ENCODE measurements at regions not wholly inside any gene's neighbourhood (a gene's known extent, or its start where the extent isn't known, plus 50 kb on each side); places are given as distances from the start of the nearest gene placed in this dataset.

DNA sequence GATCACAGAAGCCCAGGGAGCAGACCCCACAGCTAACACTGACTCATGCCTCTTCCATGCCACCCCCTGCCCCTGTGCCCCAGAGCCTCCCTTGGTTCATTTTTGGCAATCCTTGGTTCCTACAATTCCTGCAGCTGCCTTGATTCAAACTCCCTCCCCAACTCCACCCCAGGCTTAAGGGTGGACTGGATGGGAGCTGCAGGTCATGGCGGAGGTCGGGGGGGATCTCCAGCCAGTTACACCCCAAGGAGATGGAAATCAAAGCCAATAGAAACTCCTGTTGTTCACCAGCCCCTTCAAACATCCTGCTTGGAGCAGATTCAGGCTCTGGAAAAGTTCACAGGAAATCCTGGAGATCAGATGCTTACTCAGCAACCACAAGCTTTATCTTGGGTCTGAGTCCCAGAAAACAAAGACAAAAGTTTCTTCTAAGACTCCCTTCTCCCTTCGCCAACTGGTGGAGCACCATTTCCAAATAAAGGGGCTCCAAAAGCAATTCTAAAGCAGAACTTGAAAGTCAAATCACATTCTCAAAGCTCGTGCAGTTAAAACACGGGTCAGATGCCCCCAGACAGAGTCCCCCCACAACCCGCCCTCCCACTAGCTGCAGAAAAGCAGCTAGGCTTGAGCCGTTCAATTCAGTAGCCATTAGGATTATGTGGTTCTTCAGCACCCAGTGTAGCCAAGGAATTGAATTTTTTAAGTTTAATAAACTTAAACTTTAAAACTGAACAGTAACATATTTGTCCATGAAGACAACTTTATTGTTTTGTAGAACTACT is 149.5 kb downstream of the ANKRD60 start:
- peak in 1 of 2 donors; percentile 13 for DNase-seq (ENCODE audit: low spot score in 2 of 2)

DNA sequence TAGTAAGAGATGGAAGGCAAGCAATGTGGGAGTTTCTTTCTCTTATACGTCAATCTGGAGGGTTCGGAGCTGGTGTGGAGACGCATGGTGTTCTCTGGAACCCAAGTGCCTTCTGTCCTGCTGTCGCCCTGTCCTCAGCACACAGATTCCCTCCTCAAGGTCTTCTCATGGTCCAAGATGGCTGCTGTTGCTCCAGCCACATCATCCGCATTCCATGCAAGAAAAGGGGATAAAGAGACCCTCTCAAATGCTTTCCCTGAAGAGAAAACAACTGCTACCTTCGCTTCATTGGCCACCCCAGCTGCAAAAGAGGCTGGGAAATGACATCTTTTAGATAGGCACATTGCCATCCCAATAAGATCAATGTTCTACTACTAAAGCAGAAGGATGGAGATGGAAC is 151.2 kb downstream of the ANKRD60 start:
- Histone ChIP-seq H3K27me3 (no peaks in the 10 kb centered on the region), H3K4me1 (no peaks in the 10 kb centered on the region), H3K27ac (no peak overlapping the region), H3K4me3 (no peak overlapping the region), H3K36me3 (no peaks in the 10 kb centered on the region), H3K9me3 (no peaks in the 10 kb centered on the region)
- no peak for DNase-seq (ENCODE audit: low spot score in 2 of 2)
- TF ChIP-seq, protein P1, sequence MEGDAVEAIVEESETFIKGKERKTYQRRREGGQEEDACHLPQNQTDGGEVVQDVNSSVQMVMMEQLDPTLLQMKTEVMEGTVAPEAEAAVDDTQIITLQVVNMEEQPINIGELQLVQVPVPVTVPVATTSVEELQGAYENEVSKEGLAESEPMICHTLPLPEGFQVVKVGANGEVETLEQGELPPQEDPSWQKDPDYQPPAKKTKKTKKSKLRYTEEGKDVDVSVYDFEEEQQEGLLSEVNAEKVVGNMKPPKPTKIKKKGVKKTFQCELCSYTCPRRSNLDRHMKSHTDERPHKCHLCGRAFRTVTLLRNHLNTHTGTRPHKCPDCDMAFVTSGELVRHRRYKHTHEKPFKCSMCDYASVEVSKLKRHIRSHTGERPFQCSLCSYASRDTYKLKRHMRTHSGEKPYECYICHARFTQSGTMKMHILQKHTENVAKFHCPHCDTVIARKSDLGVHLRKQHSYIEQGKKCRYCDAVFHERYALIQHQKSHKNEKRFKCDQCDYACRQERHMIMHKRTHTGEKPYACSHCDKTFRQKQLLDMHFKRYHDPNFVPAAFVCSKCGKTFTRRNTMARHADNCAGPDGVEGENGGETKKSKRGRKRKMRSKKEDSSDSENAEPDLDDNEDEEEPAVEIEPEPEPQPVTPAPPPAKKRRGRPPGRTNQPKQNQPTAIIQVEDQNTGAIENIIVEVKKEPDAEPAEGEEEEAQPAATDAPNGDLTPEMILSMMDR (IDR thresholded peaks at IDR 0.05), result no peak
- no peak for TF ChIP-seq POLR2A (IDR thresholded peaks at IDR 0.05)
- TF ChIP-seq POLR2AphosphoS5 (IDR thresholded peaks at IDR 0.05), result no peak
- intact Hi-C loops (cut with DNase I; ENCODE audit: low total_unique reads), result no loop called here

More for the DNA sequence above, 149.5 kb downstream of the ANKRD60 start:
- TF ChIP-seq POLR2AphosphoS5 (IDR thresholded peaks at IDR 0.05) (no peak), POLR2A (IDR thresholded peaks at IDR 0.05) (no peak)
- TF ChIP-seq, protein P1 (IDR thresholded peaks at IDR 0.05), result no peak
- H3K27ac ChIP-seq, result peak overlapping the region in 1 of 2 donors; percentile 59
- H3K4me3 ChIP-seq, result no peak overlapping the region
- no peaks in the 10 kb centered on the region for H3K4me1 ChIP-seq
- intact Hi-C loops (cut with DNase I; ENCODE audit: low total_unique reads), result no loop called here
- no peaks in the 10 kb centered on the region for H3K36me3 ChIP-seq
- H3K27me3 ChIP-seq, result no peaks in the 10 kb centered on the region
- H3K9me3 ChIP-seq, result no peaks in the 10 kb centered on the region

DNA sequence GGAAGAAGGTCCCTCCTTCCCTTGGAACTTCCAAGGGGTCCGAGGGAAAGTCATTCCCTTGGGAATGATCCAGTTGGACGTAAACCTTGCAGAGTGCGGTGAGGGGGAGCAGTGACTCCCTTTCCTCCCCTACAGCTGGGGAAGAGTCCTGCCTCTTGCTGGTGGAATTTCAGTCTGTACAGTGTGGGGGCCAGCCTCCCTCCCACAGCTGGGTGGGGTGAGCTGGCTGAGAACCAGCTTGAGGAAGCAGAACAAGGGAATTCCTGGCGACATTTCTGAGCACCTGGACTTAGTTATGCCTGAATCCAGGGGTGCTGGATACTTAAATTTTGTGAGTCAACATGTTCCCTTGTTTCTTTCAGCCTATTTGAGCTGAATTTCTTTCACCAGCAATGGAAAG is 152.0 kb downstream of the ANKRD60 start:
- Histone ChIP-seq H3K27ac (no peak overlapping the region), H3K4me3 (no peak overlapping the region), H3K9me3 (no peaks in the 10 kb centered on the region), H3K36me3 (no peaks in the 10 kb centered on the region), H3K27me3 (no peaks in the 10 kb centered on the region), H3K4me1 (no peaks in the 10 kb centered on the region)
- DNase-seq (ENCODE audit: low spot score in 2 of 2), result peak in 1 of 2 donors; percentile 10
- intact Hi-C loops (cut with DNase I; ENCODE audit: low total_unique reads), result no loop called here
- no peak for TF ChIP-seq POLR2AphosphoS5 (IDR thresholded peaks at IDR 0.05)
- TF ChIP-seq POLR2A (IDR thresholded peaks at IDR 0.05), result no peak
- TF ChIP-seq, protein P1 (IDR thresholded peaks at IDR 0.05), result no peak

DNA sequence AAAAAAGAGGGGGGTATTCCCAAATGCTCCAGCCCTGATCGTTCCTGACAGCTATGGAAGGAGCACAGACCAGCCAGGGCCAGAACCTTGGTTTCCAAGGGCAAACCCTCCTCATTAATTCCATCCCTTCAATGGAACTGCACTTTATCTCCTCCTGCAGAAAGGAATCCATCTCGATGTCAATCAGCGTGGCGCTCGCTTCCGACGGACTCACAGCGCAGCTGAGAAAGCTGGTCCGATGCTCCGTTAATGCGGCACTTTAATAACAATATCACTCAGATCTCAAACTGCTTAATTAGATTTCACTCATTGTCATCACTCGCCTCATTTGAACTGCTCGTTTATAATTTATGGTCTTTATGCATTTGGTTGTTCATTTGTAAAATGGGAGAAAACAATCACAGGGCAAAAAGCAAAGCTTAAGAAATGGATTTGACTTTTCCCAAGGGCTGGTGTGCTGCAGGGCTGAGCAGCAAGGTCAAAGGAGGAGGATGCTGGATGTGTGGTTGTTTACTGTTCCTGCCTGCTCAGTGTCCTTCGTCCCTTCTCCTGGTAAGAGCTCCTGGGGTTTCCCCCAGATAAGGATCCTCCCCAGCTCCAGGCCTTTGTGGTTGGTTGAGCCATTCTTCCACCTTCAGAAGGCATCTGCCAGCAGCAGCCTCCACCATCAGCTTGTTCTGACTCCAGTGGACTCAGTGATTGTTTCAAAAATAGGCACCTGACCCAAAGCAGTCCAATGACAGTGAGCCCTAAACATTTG is 152.7 kb downstream of the ANKRD60 start:
- Histone ChIP-seq H3K27ac (no peak overlapping the region), H3K4me1 (no peaks in the 10 kb centered on the region), H3K27me3 (no peaks in the 10 kb centered on the region), H3K36me3 (no peaks in the 10 kb centered on the region), H3K4me3 (no peak overlapping the region), H3K9me3 (no peaks in the 10 kb centered on the region)
- TF ChIP-seq, protein P1 (IDR thresholded peaks at IDR 0.05), result no peak
- TF ChIP-seq POLR2A (IDR thresholded peaks at IDR 0.05) (no peak), POLR2AphosphoS5 (IDR thresholded peaks at IDR 0.05) (no peak)
- intact Hi-C loops (cut with DNase I; ENCODE audit: low total_unique reads), result no loop called here
- DNase-seq (ENCODE audit: low spot score in 2 of 2), result peak in 1 of 2 donors; percentile 7

Data from breast epithelium (tissue), 4 donors.